ENCODE measurements at regions not wholly inside any gene's neighbourhood (a gene's known extent, or its start where the extent isn't known, plus 50 kb on each side); places are given as distances from the start of the nearest gene placed in this dataset.

GRCh38 chr7:47690902-47691558 lies 109.1 kb upstream of the TNS3 start:
- no peak for DNase-seq (ENCODE audit: low spot score)

GRCh38 chr7:47689558-47689957 lies 107.6 kb upstream of the TNS3 start:
- no peak for DNase-seq (ENCODE audit: low spot score)

GRCh38 chr7:47688311-47689100 lies 106.6 kb upstream of the TNS3 start:
- DNase-seq (ENCODE audit: low spot score) = no peak

GRCh38 chr7:47685712-47686376 lies 103.9 kb upstream of the TNS3 start:
- no peak for DNase-seq (ENCODE audit: low spot score)

GRCh38 chr7:47685151-47685550 lies 103.2 kb upstream of the TNS3 start:
- no peak for DNase-seq (ENCODE audit: low spot score)

- no peak for DNase-seq (ENCODE audit: low spot score)
Measured at GRCh38 chr7:47684728-47685127, 102.8 kb upstream of the TNS3 start.

GRCh38 chr7:47683485-47683898 lies 101.6 kb upstream of the TNS3 start:
- no peak for DNase-seq (ENCODE audit: low spot score)

- DNase-seq (ENCODE audit: low spot score) = no peak
Measured at GRCh38 chr7:47682874-47683273, 101.0 kb upstream of the TNS3 start.

GRCh38 chr7:47681249-47681810 lies 99.4 kb upstream of the TNS3 start:
- no peak for DNase-seq (ENCODE audit: low spot score)

- no peak for DNase-seq (ENCODE audit: low spot score)
Measured at GRCh38 chr7:47678641-47679380, 96.9 kb upstream of the TNS3 start.

- DNase-seq (ENCODE audit: low spot score) = no peak
Measured at GRCh38 chr7:47677664-47678063, 95.8 kb upstream of the TNS3 start.

- no peak for DNase-seq (ENCODE audit: low spot score)
Measured at GRCh38 chr7:47677093-47677492, 95.2 kb upstream of the TNS3 start.

GRCh38 chr7:47672977-47673381 lies 91.1 kb upstream of the TNS3 start:
- no peak for DNase-seq (ENCODE audit: low spot score)

- DNase-seq (ENCODE audit: low spot score) = no peak
Measured at GRCh38 chr7:47672271-47672791, 90.4 kb upstream of the TNS3 start.

GRCh38 chr7:47671358-47671757 lies 89.4 kb upstream of the TNS3 start:
- no peak for DNase-seq (ENCODE audit: low spot score)

GRCh38 chr7:47670729-47671128 lies 88.8 kb upstream of the TNS3 start:
- no peak for DNase-seq (ENCODE audit: low spot score)

GRCh38 chr7:47669901-47670384 lies 88.0 kb upstream of the TNS3 start:
- no peak for DNase-seq (ENCODE audit: low spot score)

- DNase-seq (ENCODE audit: low spot score) = peak; percentile 81
Measured at GRCh38 chr7:47669178-47669891, 87.4 kb upstream of the TNS3 start.

GRCh38 chr7:47666164-47666862 lies 84.4 kb upstream of the TNS3 start:
- no peak for DNase-seq (ENCODE audit: low spot score)

- no peak for DNase-seq (ENCODE audit: low spot score)
Measured at GRCh38 chr7:47664650-47665195, 82.8 kb upstream of the TNS3 start.

Data from ureter (tissue), 1 donor.